DMS53 treated with DMSO at 0.1 percent for 48 hours (cell line): ENCODE measurements at regions not wholly inside any gene's neighbourhood (a gene's known extent, or its start where the extent isn't known, plus 50 kb on each side); places are given as distances from the start of the nearest gene placed in this dataset.
"Not testable (repeated sequence)": the region's sequence is repeated elsewhere in the genome, so short reads cannot be mapped to it uniquely, and the experiment has no call there.

Source experiments
- DNase-seq: peaks from one replicate; lab custom pipeline; 2025; ENCODE audit not compliant: unreplicated experiment; lab: John Stamatoyannopoulos, UW

- DNase-seq, result no peak
Observed at GRCh38 chr2:83464444-83464843, 994.6 kb downstream of the SUCLG1 start.

- no peak for DNase-seq
Observed at GRCh38 chr2:83462881-83463280, 996.2 kb downstream of the SUCLG1 start.

DNA sequence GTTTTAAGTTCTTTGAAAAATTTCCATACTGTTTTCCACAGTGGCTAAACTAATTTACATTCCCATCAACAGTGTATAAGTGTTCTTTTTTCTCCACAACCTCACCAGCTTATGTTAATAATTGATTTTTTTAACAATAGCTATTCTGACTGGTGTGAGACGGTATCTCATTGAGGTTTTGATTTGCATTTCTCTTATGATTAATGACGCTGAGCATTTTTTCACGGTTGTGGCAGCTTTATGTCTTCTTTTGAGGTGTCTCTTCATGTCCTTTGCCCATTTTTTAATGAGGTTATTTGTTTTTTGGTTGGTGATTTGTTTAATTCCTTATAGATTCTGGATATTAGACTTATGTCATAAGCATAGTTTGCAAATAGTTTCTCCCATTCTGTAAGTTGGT is 997.9 kb downstream of the SUCLG1 start:
- no peak for DNase-seq

DNA sequence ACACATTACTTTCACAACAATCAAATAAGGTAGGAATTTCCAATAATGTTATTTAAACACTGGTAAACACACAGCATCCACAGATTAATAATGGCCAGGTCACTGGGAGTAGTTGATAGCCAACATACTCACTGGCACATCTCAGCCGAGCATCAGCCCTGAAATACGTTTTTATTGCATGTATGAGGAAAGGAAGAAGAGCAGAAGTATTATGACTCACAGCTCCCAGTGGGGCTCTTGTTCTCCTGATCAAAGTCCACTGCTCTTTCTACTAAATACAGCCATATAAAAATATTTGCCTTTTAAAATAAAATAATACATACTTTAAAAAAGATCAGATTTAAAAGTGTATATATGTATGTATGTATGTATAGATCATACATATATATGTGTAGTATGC is 999.6 kb downstream of the SUCLG1 start:
- peak; percentile 72 for DNase-seq

DNA sequence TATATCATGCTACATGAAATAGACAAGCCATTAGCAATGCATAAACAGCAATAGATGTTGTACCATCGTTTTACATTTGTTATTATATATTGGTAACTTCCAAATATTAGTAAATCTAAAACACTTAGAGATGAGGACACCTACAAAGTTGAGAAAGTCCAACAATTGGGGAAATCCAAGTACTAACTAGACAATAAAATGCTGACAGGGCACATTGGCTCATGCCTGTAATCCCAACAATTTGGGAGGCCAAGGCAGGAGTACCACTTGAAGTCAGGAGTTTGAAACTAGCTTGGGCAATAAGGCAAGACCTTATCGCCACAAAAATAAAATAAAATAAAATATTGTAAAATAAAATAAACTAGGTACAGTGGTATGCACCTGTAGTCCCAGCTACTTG is 1023.1 kb downstream of the SUCLG1 start:
- no peak for DNase-seq

DNA sequence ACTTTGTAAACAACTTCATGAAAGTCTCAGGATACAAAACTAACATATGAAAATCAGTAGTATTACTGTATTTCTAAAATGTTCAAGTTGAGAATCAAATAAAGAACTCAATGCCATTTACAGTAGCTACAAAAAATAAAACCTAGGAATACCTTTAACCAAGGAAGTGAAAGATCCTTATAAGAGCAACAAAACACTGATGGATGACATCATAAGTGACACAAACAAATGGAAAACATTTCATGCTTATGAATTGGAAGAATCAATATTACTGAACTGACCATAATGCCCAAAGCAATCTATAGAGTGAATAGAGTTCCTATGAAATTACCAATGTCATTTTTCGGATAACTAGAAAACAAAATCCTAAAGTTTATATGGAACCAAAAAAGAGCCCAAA is 1038.1 kb downstream of the SUCLG1 start:
- no peak for DNase-seq

GRCh38 chr2:83394134-83394904 is 1064.8 kb downstream of the SUCLG1 start:
- no peak for DNase-seq

DNA sequence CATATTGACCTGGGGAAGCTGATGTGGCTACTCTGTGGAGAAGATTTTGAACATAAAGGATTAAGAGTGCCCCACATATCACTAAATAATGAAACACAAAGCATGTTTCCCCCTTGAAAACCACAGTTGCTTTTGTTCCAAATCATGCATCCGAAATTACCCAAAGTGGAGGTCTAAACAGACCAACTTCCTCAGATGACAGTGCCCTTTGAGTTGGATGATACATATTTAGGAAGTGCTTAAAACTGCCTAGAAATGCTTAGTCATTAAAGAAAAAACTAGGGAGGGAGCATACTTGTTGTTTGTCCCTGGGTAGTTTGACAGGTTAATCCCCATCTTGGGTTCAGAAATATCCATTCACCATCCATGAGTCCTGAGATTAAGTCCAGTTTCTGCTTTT is 1070.3 kb downstream of the SUCLG1 start:
- DNase-seq, result no peak

DNA sequence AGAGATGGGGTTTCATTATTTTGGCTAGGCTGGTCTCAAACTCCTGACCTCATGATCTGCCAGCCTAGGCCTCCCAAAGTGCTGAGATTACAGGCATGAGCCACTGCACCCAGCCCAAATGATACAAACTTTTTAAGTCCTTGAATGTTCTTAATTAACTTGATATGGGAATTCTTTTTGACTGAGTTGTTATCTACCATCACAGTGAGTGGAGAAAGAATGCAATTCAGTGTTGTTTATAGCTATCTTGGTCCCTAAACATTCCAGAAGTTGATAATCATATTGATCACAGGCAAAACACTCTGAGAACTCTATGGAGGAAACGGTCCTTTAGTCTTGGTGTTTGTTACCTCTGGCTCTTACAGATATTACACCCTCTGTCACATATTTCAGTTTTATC is 1072.5 kb downstream of the SUCLG1 start:
- no peak for DNase-seq

DNA sequence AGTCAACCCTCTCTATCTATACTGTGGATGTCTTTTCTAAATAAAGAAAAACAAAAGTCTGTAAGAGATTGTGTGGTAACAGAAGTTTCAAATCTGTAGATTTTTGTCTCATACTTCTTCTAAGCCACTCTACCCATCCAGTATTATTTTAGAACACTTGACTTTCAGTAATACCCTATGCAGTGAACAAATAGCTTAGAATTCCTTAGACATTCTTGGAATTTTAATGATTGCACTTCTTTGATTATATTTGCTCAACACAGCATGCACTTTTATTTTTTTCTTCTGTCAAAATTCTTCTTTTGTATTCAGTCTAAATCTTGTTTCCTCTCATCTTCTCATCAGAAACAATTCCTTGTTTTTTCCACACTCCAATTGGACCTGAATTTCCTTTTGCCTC is 1080.2 kb downstream of the SUCLG1 start:
- no peak for DNase-seq

- DNase-seq, result no peak
Observed at GRCh38 chr2:83376731-83377130, 1082.3 kb downstream of the SUCLG1 start.

- DNase-seq, result no peak
Observed at GRCh38 chr2:83370419-83370762, 1088.7 kb downstream of the SUCLG1 start.

DNA sequence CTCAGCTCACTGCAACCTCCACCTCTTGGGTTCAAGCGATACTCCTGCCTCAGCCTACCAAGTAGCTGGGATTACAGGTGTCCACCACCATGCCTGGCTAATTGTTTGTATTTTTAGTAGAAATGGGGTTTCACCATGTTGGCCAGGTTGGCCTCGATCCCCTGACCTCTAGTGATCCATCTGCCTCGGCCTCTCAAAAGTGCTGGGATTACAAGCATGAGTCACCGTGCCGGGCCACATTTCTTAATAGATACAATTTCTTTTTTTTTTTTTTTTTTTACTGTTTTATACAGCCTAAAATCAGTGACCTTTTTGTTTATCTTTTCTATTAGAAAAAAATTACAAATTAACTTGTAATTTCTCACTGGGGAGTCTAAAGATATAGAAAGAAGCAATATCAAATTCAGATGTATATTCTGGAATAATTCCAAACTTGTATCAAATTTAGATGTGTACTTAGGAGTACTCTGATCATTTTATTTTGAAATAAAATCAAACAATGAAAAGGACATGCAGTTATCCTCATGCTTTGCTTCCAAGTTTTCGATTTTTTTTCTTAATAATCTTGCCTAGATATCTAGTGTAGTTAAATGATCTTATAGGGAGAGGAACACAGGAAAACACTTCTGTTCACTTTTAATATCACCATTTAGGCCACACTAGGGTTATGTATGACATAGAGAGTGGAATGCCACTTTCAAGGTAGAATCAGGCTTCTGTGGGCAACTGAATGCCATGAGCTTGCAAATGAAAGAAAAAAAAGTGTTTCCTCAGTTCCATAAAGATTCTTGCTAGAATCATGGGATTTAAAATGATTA is 1089.3 kb downstream of the SUCLG1 start:
- no peak for DNase-seq

DNA sequence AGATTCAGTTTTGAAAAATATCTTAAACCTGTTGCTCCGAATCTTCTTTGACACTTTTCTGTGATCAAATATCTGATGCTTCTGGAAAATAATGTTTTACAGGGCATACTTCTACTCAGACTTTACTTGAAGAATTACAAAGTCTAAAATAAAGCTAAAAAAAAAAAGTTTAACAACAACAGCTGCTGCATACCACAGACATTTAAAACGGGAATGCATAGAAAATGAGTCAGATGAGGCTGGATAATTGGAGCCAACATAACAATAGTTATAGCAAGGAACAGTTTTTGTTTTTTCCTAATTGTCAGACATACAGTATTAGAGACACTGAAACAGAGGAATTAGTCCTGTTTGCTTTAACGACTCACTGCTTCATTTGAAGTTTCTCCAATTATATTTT is 1090.2 kb downstream of the SUCLG1 start:
- DNase-seq, result no peak

- no peak for DNase-seq
Observed at GRCh38 chr2:83368461-83368860, 1090.6 kb downstream of the SUCLG1 start.

DNA sequence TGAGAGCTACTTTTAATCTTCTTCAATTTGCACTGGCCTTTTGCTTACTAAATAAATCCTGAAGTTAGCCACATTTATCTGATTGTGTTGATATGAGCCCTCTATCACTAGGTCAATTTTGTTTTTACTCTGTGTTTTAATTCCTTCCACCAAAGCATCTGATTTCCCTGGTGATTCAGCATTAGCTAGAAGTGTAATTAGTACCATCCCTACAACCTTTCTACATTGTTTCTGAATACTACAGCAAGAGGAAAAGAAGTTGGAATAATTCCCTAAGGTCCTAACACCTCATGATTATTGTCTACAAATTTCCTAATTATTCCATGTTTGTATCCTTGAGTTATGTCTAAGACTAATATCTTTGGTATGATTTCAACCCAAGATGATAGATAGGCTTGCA is 1093.6 kb downstream of the SUCLG1 start:
- no peak for DNase-seq

DNA sequence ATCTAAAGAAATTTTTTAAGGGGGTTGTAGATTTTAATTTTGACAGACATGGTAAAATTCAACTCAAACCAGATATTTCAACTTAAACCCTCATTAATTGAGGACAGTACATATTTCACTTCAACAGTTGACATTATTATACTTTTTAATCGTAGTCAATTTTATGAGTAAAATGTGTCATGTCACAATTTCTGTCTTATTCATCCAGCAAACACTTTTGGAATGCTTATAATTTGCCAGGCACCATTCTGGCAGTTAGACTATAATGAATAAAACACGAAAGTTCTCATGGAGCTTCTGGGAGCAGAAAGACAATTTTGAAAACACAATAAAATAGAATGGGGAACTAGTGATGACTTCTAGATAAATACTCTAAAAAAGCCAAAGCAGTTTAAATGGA is 1094.8 kb downstream of the SUCLG1 start:
- no peak for DNase-seq

GRCh38 chr2:83363138-83363537 is 1095.9 kb downstream of the SUCLG1 start:
- DNase-seq, result not testable (repeated sequence)

- no peak for DNase-seq
Observed at GRCh38 chr2:83359336-83359735, 1099.7 kb downstream of the SUCLG1 start.

DNA sequence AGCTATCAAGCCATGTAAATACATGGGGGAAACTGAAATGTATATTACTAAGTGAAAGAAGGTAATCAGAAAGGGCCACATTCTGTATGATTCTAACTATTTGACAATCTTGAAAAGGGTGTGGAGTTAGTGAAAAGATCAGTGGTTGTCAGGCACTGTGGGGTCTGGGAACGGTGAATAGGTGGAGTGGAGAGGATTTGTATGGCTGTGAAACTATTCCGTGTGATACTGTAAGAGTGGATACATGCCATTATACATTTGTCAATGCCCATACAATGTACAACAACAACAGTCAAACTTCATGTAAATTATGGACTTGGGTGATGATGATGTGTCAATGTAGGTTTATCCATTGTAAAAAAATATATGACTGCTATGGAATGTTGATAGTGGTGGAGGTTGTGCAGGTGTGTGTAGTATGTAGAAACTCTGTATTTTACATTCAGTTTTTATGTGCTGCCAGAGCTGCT is 1116.2 kb downstream of the SUCLG1 start:
- DNase-seq, result peak; percentile 12

GRCh38 chr2:83340424-83340823 is 1118.7 kb downstream of the SUCLG1 start:
- no peak for DNase-seq

GRCh38 chr2:83339942-83340341 is 1119.1 kb downstream of the SUCLG1 start:
- not testable (repeated sequence) for DNase-seq
